GM12892 (cell line): ENCODE measurements at regions not wholly inside any gene's neighbourhood (a gene's known extent, or its start where the extent isn't known, plus 50 kb on each side); places are given as distances from the start of the nearest gene placed in this dataset.

Source experiments
- DNase-seq: peaks from one replicate; pipeline ENCODE4 v3.0.0; 2011; ENCODE audit not compliant: insufficient read length
- FAIRE-seq: peaks from 2 replicates; lab custom pipeline; 2011; peaks lifted over from hg19 to GRCh38; lab: Jason Lieb, UNC
- POLR2A ChIP-seq: IDR thresholded peaks from 2 replicates; pipeline ENCODE4 v1.6.1; 2011; ENCODE audit warnings: low read depth, low read length, control low read depth
- POLR2AphosphoS5 ChIP-seq: IDR thresholded peaks from 2 replicates; pipeline ENCODE4 v1.6.1; 2011; ENCODE audit warnings: low read depth, low read length, control low read depth
- TAF1 ChIP-seq: IDR thresholded peaks from 2 replicates; pipeline ENCODE4 v1.6.1; 2011; ENCODE audit warnings: low read depth, mild to moderate bottlenecking, control low read depth, low read length, borderline replicate concordance

GRCh38 chr4:155077452-155078229 is 130.8 kb upstream of the NPY2R start:
- FAIRE-seq (no peak), DNase-seq (no peak)
- no peak for TF ChIP-seq POLR2AphosphoS5
- TF ChIP-seq POLR2A: no peak

- no peak for FAIRE-seq
- DNase-seq: no peak
- no peak for TF ChIP-seq POLR2A
- no peak for TF ChIP-seq TAF1
- no peak for TF ChIP-seq POLR2AphosphoS5
Measured at GRCh38 chr4:155079871-155080270, 128.6 kb upstream of the NPY2R start.

GRCh38 chr4:155081222-155081621 is 127.2 kb upstream of the NPY2R start:
- DNase-seq: no peak
- FAIRE-seq: no peak
- no peak for TF ChIP-seq POLR2A
- TF ChIP-seq TAF1: no peak
- TF ChIP-seq POLR2AphosphoS5: no peak

- FAIRE-seq (no peak), DNase-seq (no peak)
- no peak for TF ChIP-seq TAF1
- TF ChIP-seq POLR2A: no peak
- no peak for TF ChIP-seq POLR2AphosphoS5
Measured at GRCh38 chr4:155085843-155086530, 122.4 kb upstream of the NPY2R start.

- FAIRE-seq: no peak
- DNase-seq: no peak
- no peak for TF ChIP-seq POLR2AphosphoS5
- no peak for TF ChIP-seq POLR2A
- no peak for TF ChIP-seq TAF1
Measured at GRCh38 chr4:155094201-155094820, 114.1 kb upstream of the NPY2R start.

- FAIRE-seq (no peak), DNase-seq (no peak)
- TF ChIP-seq TAF1: no peak
- TF ChIP-seq POLR2A: no peak
- TF ChIP-seq POLR2AphosphoS5: no peak
Measured at GRCh38 chr4:155099231-155099630, 109.2 kb upstream of the NPY2R start.

- no peak for TF ChIP-seq POLR2AphosphoS5
- TF ChIP-seq TAF1: no peak
- TF ChIP-seq POLR2A: no peak
- DNase-seq: no peak
- FAIRE-seq: no peak
Measured at GRCh38 chr4:155106629-155107028, 101.8 kb upstream of the NPY2R start.

GRCh38 chr4:155107059-155107458 is 101.4 kb upstream of the NPY2R start:
- DNase-seq (no peak), FAIRE-seq (no peak)
- no peak for TF ChIP-seq POLR2A
- no peak for TF ChIP-seq POLR2AphosphoS5
- no peak for TF ChIP-seq TAF1

GRCh38 chr4:155114790-155115189 is 93.6 kb upstream of the NPY2R start:
- FAIRE-seq: no peak
- TF ChIP-seq TAF1 (no peak), POLR2A (no peak), POLR2AphosphoS5 (no peak)
- DNase-seq: no peak

- FAIRE-seq: no peak
- no peak for DNase-seq
- no peak for TF ChIP-seq POLR2AphosphoS5
- TF ChIP-seq POLR2A: no peak
- TF ChIP-seq TAF1: no peak
Measured at GRCh38 chr4:155119006-155119405, 89.4 kb upstream of the NPY2R start.

GRCh38 chr4:155120536-155120935 is 87.9 kb upstream of the NPY2R start:
- TF ChIP-seq TAF1 (no peak), POLR2AphosphoS5 (no peak), POLR2A (no peak)

GRCh38 chr4:155122382-155122781 is 86.1 kb upstream of the NPY2R start:
- TF ChIP-seq POLR2A (no peak), TAF1 (no peak), POLR2AphosphoS5 (no peak)
- no peak for FAIRE-seq
- no peak for DNase-seq

More at GRCh38 chr4:155120536-155120935, 87.9 kb upstream of the NPY2R start:
- no peak for DNase-seq
- FAIRE-seq: no peak
